ENCODE measurements at regions not wholly inside any gene's neighbourhood (a gene's known extent, or its start where the extent isn't known, plus 50 kb on each side); places are given as distances from the start of the nearest gene placed in this dataset.
A peak's percentile ranks its signal among the peaks of the same experiment; 100 is the strongest.
"Not testable (repeated sequence)": the region's sequence is repeated elsewhere in the genome, so short reads cannot be mapped to it uniquely, and the experiment has no call there.

- DNase-seq (ENCODE audit: low spot score): no peak
These were observed 195.2 kb upstream of the SLC7A11 start for GRCh38 chr4:138437263-138437851.

- DNase-seq (ENCODE audit: low spot score): not testable (repeated sequence)
These were observed 193.6 kb upstream of the SLC7A11 start for GRCh38 chr4:138435733-138436132.

- not testable (repeated sequence) for DNase-seq (ENCODE audit: low spot score)
These were observed 192.9 kb upstream of the SLC7A11 start for GRCh38 chr4:138435046-138435445.

GRCh38 chr4:138428611-138429010 is 186.5 kb upstream of the SLC7A11 start:
- no peak for DNase-seq (ENCODE audit: low spot score)

- DNase-seq (ENCODE audit: low spot score): no peak
These were observed 184.6 kb upstream of the SLC7A11 start for GRCh38 chr4:138426786-138427185.

GRCh38 chr4:138420471-138420870 is 178.3 kb upstream of the SLC7A11 start:
- no peak for DNase-seq (ENCODE audit: low spot score)

- DNase-seq (ENCODE audit: low spot score): no peak
These were observed 172.1 kb upstream of the SLC7A11 start for GRCh38 chr4:138414202-138414601.

GRCh38 chr4:138413273-138413672 is 171.1 kb upstream of the SLC7A11 start:
- DNase-seq (ENCODE audit: low spot score): no peak

- no peak for DNase-seq (ENCODE audit: low spot score)
These were observed 170.7 kb upstream of the SLC7A11 start for GRCh38 chr4:138412847-138413246.

GRCh38 chr4:138410266-138410665 is 168.1 kb upstream of the SLC7A11 start:
- DNase-seq (ENCODE audit: low spot score): no peak

GRCh38 chr4:138409670-138410069 is 167.5 kb upstream of the SLC7A11 start:
- no peak for DNase-seq (ENCODE audit: low spot score)

- no peak for DNase-seq (ENCODE audit: low spot score)
These were observed 166.6 kb upstream of the SLC7A11 start for GRCh38 chr4:138408758-138409157.

- DNase-seq (ENCODE audit: low spot score): no peak
These were observed 165.2 kb upstream of the SLC7A11 start for GRCh38 chr4:138407329-138407728.

- peak; percentile 37 for DNase-seq (ENCODE audit: low spot score)
These were observed 164.7 kb upstream of the SLC7A11 start for GRCh38 chr4:138406876-138407275.

- DNase-seq (ENCODE audit: low spot score): peak; percentile 63
These were observed 163.9 kb upstream of the SLC7A11 start for GRCh38 chr4:138405934-138406567.

- no peak for DNase-seq (ENCODE audit: low spot score)
These were observed 163.3 kb upstream of the SLC7A11 start for GRCh38 chr4:138405466-138405891.

GRCh38 chr4:138404801-138405200 is 162.7 kb upstream of the SLC7A11 start:
- DNase-seq (ENCODE audit: low spot score): no peak

- DNase-seq (ENCODE audit: low spot score): no peak
These were observed 162.1 kb upstream of the SLC7A11 start for GRCh38 chr4:138404251-138404650.

GRCh38 chr4:138401334-138401733 is 159.2 kb upstream of the SLC7A11 start:
- no peak for DNase-seq (ENCODE audit: low spot score)

- no peak for DNase-seq (ENCODE audit: low spot score)
These were observed 158.4 kb upstream of the SLC7A11 start for GRCh38 chr4:138400543-138400942.

- no peak for DNase-seq (ENCODE audit: low spot score)
These were observed 157.9 kb upstream of the SLC7A11 start for GRCh38 chr4:138400066-138400465.

GRCh38 chr4:138399081-138399480 is 156.9 kb upstream of the SLC7A11 start:
- no peak for DNase-seq (ENCODE audit: low spot score)

- DNase-seq (ENCODE audit: low spot score): no peak
These were observed 156.2 kb upstream of the SLC7A11 start for GRCh38 chr4:138398322-138398721.
